ENCODE measurements at regions not wholly inside any gene's neighbourhood (a gene's known extent, or its start where the extent isn't known, plus 50 kb on each side); places are given as distances from the start of the nearest gene placed in this dataset.

GRCh38 chr16:52597772-52598483 is 51.0 kb upstream of the TOX3 start (continued):
- TF ChIP-seq HNF1A (IDR thresholded peaks at IDR 0.05; ENCODE audit: low read depth) (0 out of 2 replicates have a peak, but pooled peaks have one; percentile 46), HNF1A (CRISPR knock-in tag; IDR thresholded peaks at IDR 0.05; ENCODE audit: borderline replicate concordance) (peak; percentile 75; the same call in 1 of the 2 replicates), ZNF749 (CRISPR knock-in tag; IDR thresholded peaks at IDR 0.05; ENCODE audit: borderline replicate concordance) (no peak), ATF2 (CRISPR knock-in tag; IDR thresholded peaks at IDR 0.05) (no peak), PHB2 (IDR thresholded peaks at IDR 0.05; ENCODE audit: partially characterized antibody) (no peak), ZNF30 (CRISPR knock-in tag; IDR thresholded peaks at IDR 0.05) (no peak), SOX5 (CRISPR knock-in tag; IDR thresholded peaks at IDR 0.05; ENCODE audit: borderline replicate concordance) (peak; percentile 95), NONO (IDR thresholded peaks at IDR 0.05) (no peak), NONO (CRISPR knock-in tag; conservative IDR thresholded peaks at IDR 0.05) (no peak), RBFOX2 (IDR thresholded peaks at IDR 0.05; ENCODE audit: low read depth, low read length) (no peak), ZNF550 (CRISPR knock-in tag; IDR thresholded peaks at IDR 0.05; ENCODE audit: borderline replicate concordance) (no peak), NFE2 (CRISPR knock-in tag; IDR thresholded peaks at IDR 0.05) (no peak), CENPBD1 (CRISPR knock-in tag; IDR thresholded peaks at IDR 0.05; ENCODE audit: borderline replicate concordance, low read depth) (no peak), YY1 (IDR thresholded peaks at IDR 0.05; ENCODE audit: insufficient read depth, insufficient replicate concordance, low read depth, low read length) (no peak), ZNF562 (CRISPR knock-in tag; IDR thresholded peaks at IDR 0.05; ENCODE audit: borderline replicate concordance) (no peak), ZNF383 (CRISPR knock-in tag; IDR thresholded peaks at IDR 0.05; ENCODE audit: borderline replicate concordance) (no peak), MBD4 (IDR thresholded peaks at IDR 0.05; ENCODE audit: borderline replicate concordance, low read length) (no peak)
- TF ChIP-seq, protein P1, sequence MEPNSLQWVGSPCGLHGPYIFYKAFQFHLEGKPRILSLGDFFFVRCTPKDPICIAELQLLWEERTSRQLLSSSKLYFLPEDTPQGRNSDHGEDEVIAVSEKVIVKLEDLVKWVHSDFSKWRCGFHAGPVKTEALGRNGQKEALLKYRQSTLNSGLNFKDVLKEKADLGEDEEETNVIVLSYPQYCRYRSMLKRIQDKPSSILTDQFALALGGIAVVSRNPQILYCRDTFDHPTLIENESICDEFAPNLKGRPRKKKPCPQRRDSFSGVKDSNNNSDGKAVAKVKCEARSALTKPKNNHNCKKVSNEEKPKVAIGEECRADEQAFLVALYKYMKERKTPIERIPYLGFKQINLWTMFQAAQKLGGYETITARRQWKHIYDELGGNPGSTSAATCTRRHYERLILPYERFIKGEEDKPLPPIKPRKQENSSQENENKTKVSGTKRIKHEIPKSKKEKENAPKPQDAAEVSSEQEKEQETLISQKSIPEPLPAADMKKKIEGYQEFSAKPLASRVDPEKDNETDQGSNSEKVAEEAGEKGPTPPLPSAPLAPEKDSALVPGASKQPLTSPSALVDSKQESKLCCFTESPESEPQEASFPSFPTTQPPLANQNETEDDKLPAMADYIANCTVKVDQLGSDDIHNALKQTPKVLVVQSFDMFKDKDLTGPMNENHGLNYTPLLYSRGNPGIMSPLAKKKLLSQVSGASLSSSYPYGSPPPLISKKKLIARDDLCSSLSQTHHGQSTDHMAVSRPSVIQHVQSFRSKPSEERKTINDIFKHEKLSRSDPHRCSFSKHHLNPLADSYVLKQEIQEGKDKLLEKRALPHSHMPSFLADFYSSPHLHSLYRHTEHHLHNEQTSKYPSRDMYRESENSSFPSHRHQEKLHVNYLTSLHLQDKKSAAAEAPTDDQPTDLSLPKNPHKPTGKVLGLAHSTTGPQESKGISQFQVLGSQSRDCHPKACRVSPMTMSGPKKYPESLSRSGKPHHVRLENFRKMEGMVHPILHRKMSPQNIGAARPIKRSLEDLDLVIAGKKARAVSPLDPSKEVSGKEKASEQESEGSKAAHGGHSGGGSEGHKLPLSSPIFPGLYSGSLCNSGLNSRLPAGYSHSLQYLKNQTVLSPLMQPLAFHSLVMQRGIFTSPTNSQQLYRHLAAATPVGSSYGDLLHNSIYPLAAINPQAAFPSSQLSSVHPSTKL (CRISPR knock-in tag; IDR thresholded peaks at IDR 0.05): peak; percentile 92
